ENCODE measurements at regions not wholly inside any gene's neighbourhood (a gene's known extent, or its start where the extent isn't known, plus 50 kb on each side); places are given as distances from the start of the nearest gene placed in this dataset.

- RAD21 ChIA-PET (ENCODE audit: low non-redundant PET in 1 of 2, low total read pairs in 2 of 2, uncharacterized antibody in 2 of 2, unreplicated experiment in 2 of 2), result no interaction called here
- POLR2A ChIA-PET, result no interaction called here
- no peak overlapping the region for H3K4me3 ChIP-seq (replicated peaks in 1 of 2; ENCODE audit: low read depth in 1 of 2, low read length in 2 of 2)
- no peak overlapping the region for H3K4me2 ChIP-seq (ENCODE audit: low read length)
- H3K4me1 ChIP-seq (ENCODE audit: control insufficient read depth in 1 of 2, insufficient read depth in 2 of 2, low read length in 2 of 2), result no peaks in the 10 kb centered on the region
- no peaks in the 10 kb centered on the region for H4K20me1 ChIP-seq (ENCODE audit: insufficient read depth)
- no peaks in the 10 kb centered on the region for H3K27me3 ChIP-seq (ENCODE audit: insufficient read depth, low read length)
- no peak overlapping the region for H3K27ac ChIP-seq (ENCODE audit: low read depth, low read length)
- CTCF ChIA-PET, result no interaction called here
- no TSS peak for BruUV-seq (replicated peaks)
- intact Hi-C loops (cut with micrococcal nuclease), result no loop called here
- H3K9me3 ChIP-seq (ENCODE audit: control insufficient read depth in 1 of 2, insufficient read depth in 1 of 2, low read depth in 1 of 2, low read length in 2 of 2), result no peaks in the 10 kb centered on the region
- no peak overlapping the region for H3K9ac ChIP-seq (ENCODE audit: low read length)
- H3K79me2 ChIP-seq (ENCODE audit: insufficient read depth, low read length), result no peaks in the 10 kb centered on the region
- no peaks in the 10 kb centered on the region for H3K36me3 ChIP-seq (ENCODE audit: control insufficient read depth in 1 of 2, insufficient read depth in 2 of 2, low read length in 2 of 2)
- H3K9me2 ChIP-seq (ENCODE audit: insufficient read depth), result no peaks in the 10 kb centered on the region
- DNase-seq (ENCODE audit: low read depth, low spot score) (no peak), ATAC-seq (no peak)
- no peak overlapping the region for H2AFZ ChIP-seq (ENCODE audit: low read depth, low read length, poor library complexity, severe bottlenecking)
- TF ChIP-seq CBX3 (IDR thresholded peaks at IDR 0.05; ENCODE audit: low read depth), result no peak
- no peak for TF ChIP-seq YY1 (IDR thresholded peaks at IDR 0.05; ENCODE audit: extremely low read depth, insufficient replicate concordance, low read depth, low read length)
- TF ChIP-seq, protein P1, sequence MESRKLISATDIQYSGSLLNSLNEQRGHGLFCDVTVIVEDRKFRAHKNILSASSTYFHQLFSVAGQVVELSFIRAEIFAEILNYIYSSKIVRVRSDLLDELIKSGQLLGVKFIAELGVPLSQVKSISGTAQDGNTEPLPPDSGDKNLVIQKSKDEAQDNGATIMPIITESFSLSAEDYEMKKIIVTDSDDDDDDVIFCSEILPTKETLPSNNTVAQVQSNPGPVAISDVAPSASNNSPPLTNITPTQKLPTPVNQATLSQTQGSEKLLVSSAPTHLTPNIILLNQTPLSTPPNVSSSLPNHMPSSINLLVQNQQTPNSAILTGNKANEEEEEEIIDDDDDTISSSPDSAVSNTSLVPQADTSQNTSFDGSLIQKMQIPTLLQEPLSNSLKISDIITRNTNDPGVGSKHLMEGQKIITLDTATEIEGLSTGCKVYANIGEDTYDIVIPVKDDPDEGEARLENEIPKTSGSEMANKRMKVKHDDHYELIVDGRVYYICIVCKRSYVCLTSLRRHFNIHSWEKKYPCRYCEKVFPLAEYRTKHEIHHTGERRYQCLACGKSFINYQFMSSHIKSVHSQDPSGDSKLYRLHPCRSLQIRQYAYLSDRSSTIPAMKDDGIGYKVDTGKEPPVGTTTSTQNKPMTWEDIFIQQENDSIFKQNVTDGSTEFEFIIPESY (IDR thresholded peaks at IDR 0.05; ENCODE audit: extremely low read depth, insufficient replicate concordance, low read length), result no peak
- TF ChIP-seq POLR2A (IDR thresholded peaks at IDR 0.05; ENCODE audit: borderline replicate concordance, extremely low read depth, insufficient read depth, insufficient read length), result no peak
- no peak for TF ChIP-seq RAD21 (IDR thresholded peaks at IDR 0.05; ENCODE audit: low read depth)
- no peak for TF ChIP-seq SRF (IDR thresholded peaks at IDR 0.05; ENCODE audit: low read depth)
- TF ChIP-seq ZFX (IDR thresholded peaks at IDR 0.05), result no peak
- TF ChIP-seq EZH2phosphoT487 (IDR thresholded peaks at IDR 0.05; ENCODE audit: borderline replicate concordance), result no peak
- no peak for TF ChIP-seq POLR2AphosphoS5 (IDR thresholded peaks at IDR 0.05; ENCODE audit: low read depth, low read length)
- no peak for TF ChIP-seq SIN3A (IDR thresholded peaks at IDR 0.05; ENCODE audit: low read depth)
- TF ChIP-seq MAX (IDR thresholded peaks at IDR 0.05), result no peak
- TF ChIP-seq TCF7L2 (IDR thresholded peaks at IDR 0.05; ENCODE audit: borderline replicate concordance, extremely low read depth, insufficient read depth, insufficient read length), result no peak
- no peak for TF ChIP-seq ZNF274 (IDR thresholded peaks at IDR 0.05; ENCODE audit: low read depth, low read length)
- no peak for TF ChIP-seq SP1 (IDR thresholded peaks at IDR 0.05; ENCODE audit: low read depth)
- no peak for TF ChIP-seq REST (IDR thresholded peaks at IDR 0.05; ENCODE audit: low read depth)
Observed at GRCh38 chr11:15526032-15526431, 411.3 kb downstream of the INSC start.

Data from HCT116 (cell line).